GM10266 (cell line): ENCODE measurements at regions not wholly inside any gene's neighbourhood (a gene's known extent, or its start where the extent isn't known, plus 50 kb on each side); places are given as distances from the start of the nearest gene placed in this dataset.

Experiments
- DNase-seq: peaks from one replicate; pipeline ENCODE4 v3.0.0; 2012; ENCODE audit errors: extremely low spot score
- TF ChIP-seq, protein P1 (sequence below): IDR thresholded peaks from 2 replicates; pipeline ENCODE4 v1.5.1; 2012; ENCODE audit warnings: mild to moderate bottlenecking, low read depth; ENCODE audit not compliant: control insufficient read depth, insufficient read depth; ENCODE audit errors: missing control alignments

DNA sequence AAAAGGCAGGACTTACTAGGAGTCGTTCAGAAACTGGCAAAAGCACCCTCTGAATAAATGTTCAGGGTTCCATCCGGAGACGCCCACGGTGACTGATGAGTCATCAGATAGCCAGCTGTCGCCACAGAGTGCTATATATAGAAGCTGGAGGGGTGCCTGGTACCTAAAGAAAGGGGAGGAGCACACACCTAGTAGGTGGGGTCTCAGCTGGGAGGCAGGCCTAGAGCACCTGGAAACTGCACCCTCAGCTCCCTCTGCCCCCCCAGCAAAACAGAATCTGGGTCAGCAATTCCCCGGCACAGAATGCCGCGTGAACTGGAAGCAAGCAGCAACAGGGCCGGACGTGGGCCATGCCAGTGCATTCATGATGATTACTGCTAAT, 242.0 kb downstream of the BCOR start:
- TF ChIP-seq, protein P1, sequence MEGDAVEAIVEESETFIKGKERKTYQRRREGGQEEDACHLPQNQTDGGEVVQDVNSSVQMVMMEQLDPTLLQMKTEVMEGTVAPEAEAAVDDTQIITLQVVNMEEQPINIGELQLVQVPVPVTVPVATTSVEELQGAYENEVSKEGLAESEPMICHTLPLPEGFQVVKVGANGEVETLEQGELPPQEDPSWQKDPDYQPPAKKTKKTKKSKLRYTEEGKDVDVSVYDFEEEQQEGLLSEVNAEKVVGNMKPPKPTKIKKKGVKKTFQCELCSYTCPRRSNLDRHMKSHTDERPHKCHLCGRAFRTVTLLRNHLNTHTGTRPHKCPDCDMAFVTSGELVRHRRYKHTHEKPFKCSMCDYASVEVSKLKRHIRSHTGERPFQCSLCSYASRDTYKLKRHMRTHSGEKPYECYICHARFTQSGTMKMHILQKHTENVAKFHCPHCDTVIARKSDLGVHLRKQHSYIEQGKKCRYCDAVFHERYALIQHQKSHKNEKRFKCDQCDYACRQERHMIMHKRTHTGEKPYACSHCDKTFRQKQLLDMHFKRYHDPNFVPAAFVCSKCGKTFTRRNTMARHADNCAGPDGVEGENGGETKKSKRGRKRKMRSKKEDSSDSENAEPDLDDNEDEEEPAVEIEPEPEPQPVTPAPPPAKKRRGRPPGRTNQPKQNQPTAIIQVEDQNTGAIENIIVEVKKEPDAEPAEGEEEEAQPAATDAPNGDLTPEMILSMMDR = no peak
- peak; percentile 39 for DNase-seq

DNA sequence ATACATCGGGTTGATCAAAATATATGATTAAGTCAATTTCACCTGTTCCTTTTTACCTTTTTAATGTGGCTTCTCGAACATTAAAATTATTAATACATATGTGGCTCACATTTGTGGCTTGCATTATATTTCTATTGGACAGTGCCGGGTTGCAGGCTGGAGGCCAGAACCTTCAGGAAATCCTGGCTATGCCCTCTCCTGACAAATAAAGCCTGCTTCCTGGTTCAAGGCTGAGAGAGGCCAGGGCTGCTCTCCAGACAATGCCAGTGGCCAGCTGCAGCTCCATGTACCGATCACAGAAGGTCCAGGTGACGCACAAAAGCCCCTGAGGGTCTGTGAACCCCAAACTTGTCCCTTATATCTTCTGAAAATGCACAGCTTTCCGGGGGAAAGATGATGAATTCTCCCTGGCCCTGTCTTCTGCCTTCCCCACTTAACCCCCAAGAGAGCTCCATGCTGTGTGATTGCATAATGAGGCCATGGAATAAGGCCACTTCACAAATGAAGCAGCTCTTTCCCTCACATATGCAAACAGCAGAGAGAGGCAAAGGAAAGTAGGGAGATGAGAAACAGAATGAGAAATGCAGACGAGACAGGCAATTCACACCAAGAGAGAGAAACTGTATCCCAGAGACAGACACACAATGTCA, 241.2 kb downstream of the BCOR start:
- DNase-seq = no peak
- TF ChIP-seq, protein P1 = no peak

GRCh38 chrX:39857780-39858179, 240.0 kb downstream of the BCOR start:
- DNase-seq = no peak
- TF ChIP-seq, protein P1 = no peak

GRCh38 chrX:39859991-39860861, 237.5 kb downstream of the BCOR start:
- DNase-seq = peak; percentile 55
- TF ChIP-seq, protein P1 = no peak

- TF ChIP-seq, protein P1 = no peak
Measured at GRCh38 chrX:39862963-39863362, 234.8 kb downstream of the BCOR start.

GRCh38 chrX:39866229-39866628, 231.5 kb downstream of the BCOR start:
- TF ChIP-seq, protein P1 = no peak
- DNase-seq = no peak

More at GRCh38 chrX:39862963-39863362, 234.8 kb downstream of the BCOR start:
- DNase-seq = no peak

GRCh38 chrX:39869846-39870601, 227.7 kb downstream of the BCOR start:
- TF ChIP-seq, protein P1 = no peak
- no peak for DNase-seq
